Activated T-cell treated with anti-CD3 and anti-CD28 coated beads, Interleukin-2, amount 50 U/mL, for 72 hours (primary cell): ENCODE measurements at regions not wholly inside any gene's neighbourhood (a gene's known extent, or its start where the extent isn't known, plus 50 kb on each side); places are given as distances from the start of the nearest gene placed in this dataset.
A peak's percentile ranks its signal among the peaks of the same experiment; 100 is the strongest.

ENCODE experiments used
- ATAC-seq, 2 donors: fragments of 150-1000 bp; cut with Tn5 transposase; replicated peaks in 1 of 2; 2 replicates each; pipeline ENCODE4 v1.10.0; 2021; ENCODE audit warnings: moderate library complexity in 2 of 2, mild to moderate bottlenecking in 1 of 2
- DNase-seq, 2 donors: peaks; one replicate each; pipeline ENCODE4 v3.0.0; 2021 to 2022; ENCODE audit warnings: mixed read lengths in 1 of 2
- H3K27ac Mint-ChIP-seq: one replicate; pipeline ENCODE4 v1.8.0; 2022; ENCODE audit warnings: mild to moderate bottlenecking, moderate library complexity, mixed read lengths
- H3K27me3 Mint-ChIP-seq: one replicate; pipeline ENCODE4 v1.8.0; 2022; ENCODE audit warnings: low read depth, mixed read lengths
- H3K36me3 Mint-ChIP-seq, 2 donors: one replicate each; pipeline ENCODE4 v1.8.0; 2022; ENCODE audit warnings: mixed read lengths in 2 of 2, mild to moderate bottlenecking in 1 of 2; ENCODE audit not compliant: insufficient read depth in 2 of 2
- H3K4me1 Mint-ChIP-seq: one replicate; pipeline ENCODE4 v1.8.0; 2022; ENCODE audit warnings: low read depth, mixed read lengths
- H3K4me3 Mint-ChIP-seq, 2 donors: one replicate each; pipeline ENCODE4 v1.8.0; 2022; ENCODE audit warnings: mild to moderate bottlenecking in 2 of 2, mixed read lengths in 2 of 2, moderate library complexity in 2 of 2
- H3K9me3 Mint-ChIP-seq, 2 donors: one replicate each; pipeline ENCODE4 v1.8.0; 2022; ENCODE audit warnings: mixed read lengths in 2 of 2

DNA sequence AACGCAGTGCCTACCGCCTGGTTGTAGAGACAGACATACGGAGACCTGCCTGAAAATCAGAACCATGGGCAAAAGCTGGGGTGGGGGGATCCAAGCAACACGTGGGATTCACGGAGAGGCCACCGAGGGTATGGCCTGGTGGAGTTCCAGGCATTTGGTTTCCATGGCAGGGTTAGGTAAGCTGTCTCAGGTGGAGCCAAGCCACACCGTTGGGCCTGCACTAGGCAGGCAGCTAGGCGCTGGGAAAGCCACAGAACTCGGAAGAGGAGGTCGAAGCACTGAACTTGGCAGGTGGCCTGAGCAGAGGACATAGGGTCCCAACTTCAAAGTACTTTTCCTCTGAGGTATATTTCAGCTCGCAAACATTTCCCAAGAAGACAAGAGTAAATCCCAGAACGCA, 111.6 kb downstream of the ISL1 start:
- peaks cover 0 to 3% of the 10 kb centered on the region in 2 donors for H3K36me3 Mint-ChIP-seq
- no peak for ATAC-seq
- H3K27ac Mint-ChIP-seq = no peak overlapping the region
- H3K9me3 Mint-ChIP-seq = peaks cover 4 to 14% of the 10 kb centered on the region in 2 donors
- no peak overlapping the region for H3K4me3 Mint-ChIP-seq
- no peak for DNase-seq
- H3K27me3 Mint-ChIP-seq = no peaks in the 10 kb centered on the region
- H3K4me1 Mint-ChIP-seq = no peaks in the 10 kb centered on the region

- Mint-ChIP-seq H3K4me1 (no peaks in the 10 kb centered on the region), H3K27me3 (no peaks in the 10 kb centered on the region), H3K27ac (no peak overlapping the region), H3K36me3 (peaks cover 0 to 3% of the 10 kb centered on the region in 2 donors), H3K9me3 (peaks cover 4 to 14% of the 10 kb centered on the region in 2 donors), H3K4me3 (no peak overlapping the region)
- DNase-seq (no peak), ATAC-seq (no peak)
These were observed 112.4 kb downstream of the ISL1 start for GRCh38 chr5:51495672-51496071.

GRCh38 chr5:51517838-51518237, 134.6 kb downstream of the ISL1 start:
- ATAC-seq (no peak), DNase-seq (no peak)
- Mint-ChIP-seq H3K9me3 (peaks cover 4 to 5% of the 10 kb centered on the region in 2 donors), H3K27me3 (no peaks in the 10 kb centered on the region), H3K36me3 (no peaks in the 10 kb centered on the region), H3K27ac (peak overlapping the region; percentile 61), H3K4me3 (no peak overlapping the region), H3K4me1 (no peaks in the 10 kb centered on the region)

- Mint-ChIP-seq H3K4me1 (no peaks in the 10 kb centered on the region), H3K9me3 (peaks cover 3 to 4% of the 10 kb centered on the region in 2 donors), H3K27ac (no peak overlapping the region), H3K4me3 (no peak overlapping the region), H3K36me3 (no peaks in the 10 kb centered on the region), H3K27me3 (no peaks in the 10 kb centered on the region)
- ATAC-seq (no peak), DNase-seq (no peak)
These were observed 135.4 kb downstream of the ISL1 start for GRCh38 chr5:51518607-51519006.

GRCh38 chr5:51521583-51521982, 138.3 kb downstream of the ISL1 start:
- no peak overlapping the region for H3K4me3 Mint-ChIP-seq
- no peaks in the 10 kb centered on the region for H3K36me3 Mint-ChIP-seq
- H3K27ac Mint-ChIP-seq = no peak overlapping the region
- H3K9me3 Mint-ChIP-seq = peaks cover 0 to 2% of the 10 kb centered on the region in 2 donors
- DNase-seq = no peak
- H3K4me1 Mint-ChIP-seq = no peaks in the 10 kb centered on the region
- no peak for ATAC-seq
- H3K27me3 Mint-ChIP-seq = no peaks in the 10 kb centered on the region

DNA sequence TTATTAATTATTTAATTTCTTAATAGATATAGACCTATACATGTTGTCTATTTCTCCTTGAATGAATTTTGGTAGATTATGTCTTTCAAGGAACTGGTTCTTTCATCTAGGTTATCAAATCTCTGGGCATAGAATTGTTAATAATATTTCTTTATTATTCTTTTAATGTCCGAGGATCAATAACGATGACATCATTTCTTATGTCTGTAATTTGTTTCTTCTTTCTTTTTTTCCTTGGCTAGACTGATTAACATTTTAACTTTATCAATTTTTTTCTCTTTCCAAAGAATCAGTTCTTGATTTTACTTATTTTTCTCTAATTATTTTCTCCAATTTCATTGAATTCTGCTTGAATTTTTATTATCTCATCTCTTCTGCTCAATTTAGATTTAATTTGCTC, 156.0 kb downstream of the ISL1 start:
- no peak for DNase-seq
- Mint-ChIP-seq H3K36me3 (peaks cover 1% of the 10 kb centered on the region in 2 donors), H3K27ac (no peak overlapping the region), H3K4me3 (no peak overlapping the region), H3K4me1 (no peaks in the 10 kb centered on the region), H3K9me3 (peaks cover 5 to 14% of the 10 kb centered on the region in 2 donors), H3K27me3 (no peaks in the 10 kb centered on the region)
- ATAC-seq = no peak

DNA sequence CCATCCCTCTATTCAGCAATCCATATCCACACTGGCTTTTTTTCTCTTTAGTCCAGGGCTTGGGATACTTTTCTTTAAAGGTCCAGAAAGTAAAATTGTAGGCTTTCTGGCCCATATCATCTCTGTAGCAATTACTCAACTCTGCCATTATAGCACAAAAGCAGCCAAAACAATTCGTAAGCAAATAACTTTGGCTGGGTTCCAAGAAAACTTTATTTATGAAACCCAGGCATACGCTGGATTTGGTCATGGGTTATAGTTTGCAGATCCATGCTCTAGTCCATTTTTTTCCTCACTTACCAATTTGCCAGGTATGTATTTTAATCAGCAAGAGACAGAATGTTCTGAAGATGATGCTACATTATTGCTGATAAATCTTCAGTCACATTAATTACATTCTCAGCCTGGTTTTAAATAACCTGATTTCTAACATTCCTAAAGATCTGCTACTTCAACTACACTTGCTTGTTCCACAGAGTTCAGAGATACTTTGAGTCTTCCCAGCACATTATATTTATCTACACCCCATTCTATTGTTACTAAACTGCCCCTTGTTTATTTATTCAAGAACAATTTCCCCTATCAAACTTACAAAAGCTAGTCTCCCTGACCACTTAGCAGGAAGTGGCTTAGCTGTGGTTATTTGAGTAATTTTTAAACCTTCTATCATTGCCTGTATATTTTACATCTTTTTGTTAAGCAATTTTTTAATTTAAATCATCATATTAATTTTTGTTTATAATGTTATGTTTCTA, 161.0 kb downstream of the ISL1 start:
- no peak for DNase-seq
- Mint-ChIP-seq H3K27ac (no peak overlapping the region), H3K27me3 (no peaks in the 10 kb centered on the region), H3K36me3 (peaks cover 0 to 1% of the 10 kb centered on the region in 2 donors), H3K4me1 (no peaks in the 10 kb centered on the region), H3K9me3 (peaks cover 7 to 8% of the 10 kb centered on the region in 2 donors), H3K4me3 (no peak overlapping the region)
- no peak for ATAC-seq

- peaks cover 5% of the 10 kb centered on the region in 2 donors for H3K9me3 Mint-ChIP-seq
- no peak overlapping the region for H3K27ac Mint-ChIP-seq
- H3K4me1 Mint-ChIP-seq = no peaks in the 10 kb centered on the region
- ATAC-seq = no peak
- DNase-seq = no peak
- no peak overlapping the region for H3K4me3 Mint-ChIP-seq
- H3K36me3 Mint-ChIP-seq = no peaks in the 10 kb centered on the region
- H3K27me3 Mint-ChIP-seq = no peaks in the 10 kb centered on the region
These were observed 173.6 kb downstream of the ISL1 start for GRCh38 chr5:51556833-51557232.

GRCh38 chr5:51558682-51559081, 175.4 kb downstream of the ISL1 start:
- Mint-ChIP-seq H3K27ac (no peak overlapping the region), H3K4me3 (no peak overlapping the region), H3K4me1 (no peaks in the 10 kb centered on the region), H3K9me3 (no peaks in the 10 kb centered on the region), H3K36me3 (no peaks in the 10 kb centered on the region), H3K27me3 (no peaks in the 10 kb centered on the region)
- ATAC-seq (no peak), DNase-seq (no peak)

DNA sequence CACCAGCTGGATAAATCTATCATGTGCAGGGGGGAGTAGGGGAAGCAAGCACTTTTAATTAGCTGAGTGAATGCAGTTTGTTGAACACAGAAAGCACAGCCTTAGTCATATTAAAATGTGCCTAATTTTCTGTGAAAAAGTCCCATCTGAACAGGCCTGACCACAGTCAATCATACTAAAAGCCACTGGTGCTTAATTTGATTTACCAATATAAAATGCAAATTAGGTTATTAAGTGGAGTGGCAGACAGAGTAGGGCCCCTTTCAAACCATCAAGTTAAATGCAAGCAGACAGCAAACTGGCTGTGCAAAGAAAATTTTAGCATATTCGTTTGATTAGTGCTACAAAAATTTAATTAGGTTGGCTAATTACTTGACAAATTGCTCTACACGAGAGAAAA, 176.1 kb downstream of the ISL1 start:
- H3K27me3 Mint-ChIP-seq = no peaks in the 10 kb centered on the region
- no peaks in the 10 kb centered on the region for H3K4me1 Mint-ChIP-seq
- ATAC-seq (no peak), DNase-seq (no peak)
- H3K36me3 Mint-ChIP-seq = no peaks in the 10 kb centered on the region
- no peak overlapping the region for H3K4me3 Mint-ChIP-seq
- H3K27ac Mint-ChIP-seq = no peak overlapping the region
- H3K9me3 Mint-ChIP-seq = no peaks in the 10 kb centered on the region

GRCh38 chr5:51559921-51560658, 176.8 kb downstream of the ISL1 start:
- no peak overlapping the region for H3K27ac Mint-ChIP-seq
- no peaks in the 10 kb centered on the region for H3K36me3 Mint-ChIP-seq
- DNase-seq (no peak), ATAC-seq (no peak)
- H3K27me3 Mint-ChIP-seq = no peaks in the 10 kb centered on the region
- H3K4me1 Mint-ChIP-seq = no peaks in the 10 kb centered on the region
- no peak overlapping the region for H3K4me3 Mint-ChIP-seq
- H3K9me3 Mint-ChIP-seq = no peaks in the 10 kb centered on the region

GRCh38 chr5:51566953-51567352, 183.7 kb downstream of the ISL1 start:
- Mint-ChIP-seq H3K4me3 (no peak overlapping the region), H3K27me3 (no peaks in the 10 kb centered on the region), H3K27ac (no peak overlapping the region), H3K36me3 (no peaks in the 10 kb centered on the region), H3K9me3 (no peaks in the 10 kb centered on the region), H3K4me1 (no peaks in the 10 kb centered on the region)
- ATAC-seq = no peak
- DNase-seq = no peak

- Mint-ChIP-seq H3K4me1 (no peaks in the 10 kb centered on the region), H3K9me3 (peaks cover 0 to 1% of the 10 kb centered on the region in 2 donors), H3K4me3 (no peak overlapping the region), H3K36me3 (no peaks in the 10 kb centered on the region), H3K27ac (no peak overlapping the region), H3K27me3 (no peaks in the 10 kb centered on the region)
- ATAC-seq (no peak), DNase-seq (no peak)
These were observed 184.4 kb downstream of the ISL1 start for GRCh38 chr5:51567636-51568035.
